Fibroblast of skin of abdomen (primary cell): ENCODE measurements at regions not wholly inside any gene's neighbourhood (a gene's known extent, or its start where the extent isn't known, plus 50 kb on each side); places are given as distances from the start of the nearest gene placed in this dataset.
"Not testable (repeated sequence)": the region's sequence is repeated elsewhere in the genome, so short reads cannot be mapped to it uniquely, and the experiment has no call there.

Experiments used
- DNase-seq: peaks from one replicate; pipeline ENCODE4 v3.0.0-alpha.2; 2013

DNA sequence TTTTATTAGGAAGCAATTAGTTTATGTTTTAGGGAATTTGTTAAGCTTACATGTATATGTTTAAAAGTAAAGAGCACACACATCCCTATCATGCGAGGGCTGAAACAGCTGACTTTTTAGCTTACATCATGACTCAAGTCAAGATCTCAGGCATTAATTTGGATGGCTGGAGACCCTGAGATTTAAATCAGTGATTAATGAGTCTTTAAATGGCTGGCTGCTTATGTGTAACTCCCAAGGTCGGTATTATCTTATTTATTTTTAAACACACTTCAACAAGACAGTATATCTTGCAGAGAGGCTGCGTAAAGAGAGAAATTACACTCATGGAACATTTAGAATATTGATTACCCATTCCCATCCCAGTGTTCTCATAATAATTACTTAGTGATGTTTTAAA, 169.4 kb downstream of the KBTBD8 start:
- no peak for DNase-seq

DNA sequence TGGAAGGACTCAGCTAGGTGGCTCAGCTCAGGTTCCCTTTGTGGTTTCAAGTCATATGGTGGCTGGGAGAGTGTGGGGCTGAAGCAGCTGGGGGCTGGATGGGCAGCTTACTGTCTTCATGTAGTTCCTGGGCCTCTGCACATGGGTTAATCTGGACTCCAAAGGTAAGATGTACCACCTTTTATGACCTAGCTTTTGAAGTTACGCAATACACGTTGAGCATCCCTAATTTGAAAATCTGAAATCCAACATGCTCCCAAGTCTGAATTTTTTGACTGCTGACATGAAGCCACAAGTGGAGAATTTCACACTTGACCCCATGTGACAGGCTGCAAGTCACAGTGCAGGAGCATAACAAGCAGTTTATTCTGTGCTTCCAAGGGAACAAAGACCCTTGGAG, 173.7 kb downstream of the KBTBD8 start:
- DNase-seq = no peak

DNA sequence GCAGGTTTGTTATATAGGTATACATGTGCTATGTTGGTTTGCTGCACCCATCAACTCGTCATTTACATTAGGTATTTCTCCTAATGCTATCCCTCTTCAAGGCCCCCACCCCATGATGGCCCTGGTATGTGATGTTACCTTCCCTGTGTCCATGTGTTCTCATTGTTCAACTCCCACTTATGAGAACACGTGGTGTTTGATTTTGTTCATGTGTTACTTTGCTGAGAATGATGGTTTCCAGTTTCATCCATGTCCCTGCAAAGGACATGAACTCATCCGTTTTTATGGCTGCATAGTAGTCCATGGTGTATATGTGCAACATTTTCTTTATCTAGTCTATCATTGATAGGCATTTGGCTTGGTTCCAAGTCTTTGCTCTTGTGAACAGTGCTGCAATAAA, 175.0 kb downstream of the KBTBD8 start:
- DNase-seq = not testable (repeated sequence)

DNA sequence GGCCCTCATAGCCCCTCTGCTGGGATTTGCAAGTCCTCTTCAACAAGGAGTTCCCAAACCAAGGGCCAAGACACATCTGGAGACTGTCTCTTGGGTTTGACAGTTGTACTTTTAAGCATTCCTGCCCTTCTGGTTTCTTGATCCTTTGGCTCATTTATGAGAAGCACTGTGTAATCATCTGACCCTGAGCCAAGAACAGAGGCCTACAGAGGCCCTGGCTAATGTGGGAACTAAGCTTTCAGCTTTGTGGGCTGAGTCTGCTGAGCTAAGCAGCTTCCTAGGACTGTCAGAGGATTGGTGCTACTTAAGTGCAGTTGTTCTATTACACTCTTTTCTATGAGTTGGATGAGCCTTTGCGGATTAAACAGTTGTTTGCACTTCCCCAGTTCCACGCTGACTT, 178.3 kb downstream of the KBTBD8 start:
- DNase-seq = no peak

DNA sequence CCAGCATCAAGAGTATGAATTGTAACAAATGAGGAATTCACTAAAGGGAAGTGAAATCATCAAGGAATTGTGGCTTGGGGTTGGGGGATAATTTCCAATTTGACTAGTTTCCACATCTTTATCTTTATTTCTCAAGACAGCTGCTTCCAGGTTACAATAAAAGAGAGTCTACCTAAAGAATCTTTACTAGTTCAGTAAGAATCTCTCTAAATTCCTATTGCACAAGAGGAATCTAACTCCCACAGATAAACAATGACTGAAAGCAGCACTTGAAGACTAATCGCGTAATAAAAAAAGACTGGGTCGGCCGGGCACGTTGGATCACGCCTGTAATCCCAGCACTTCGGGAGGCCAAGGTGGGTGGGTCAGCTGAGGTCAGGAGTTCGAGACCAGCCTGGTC, 194.4 kb downstream of the KBTBD8 start:
- no peak for DNase-seq

DNA sequence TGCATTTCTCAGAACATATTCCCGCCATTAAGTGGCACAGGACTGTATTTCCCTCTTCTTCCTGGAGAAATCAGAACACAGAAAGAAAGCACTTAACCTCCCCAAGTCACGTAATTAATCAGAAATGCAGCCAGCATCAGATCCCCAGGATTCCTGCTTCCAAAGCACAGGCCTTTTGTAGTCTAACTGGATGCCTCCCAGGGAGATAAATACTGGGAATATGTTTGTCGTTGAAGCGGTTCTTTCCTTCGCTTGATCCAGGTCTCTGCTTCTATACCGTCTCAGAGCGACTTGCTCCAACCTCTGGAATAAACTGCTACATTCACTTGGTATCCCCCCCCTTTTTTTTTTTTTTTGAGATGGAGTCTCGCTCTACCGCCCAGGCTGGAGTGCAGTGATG, 198.6 kb downstream of the KBTBD8 start:
- no peak for DNase-seq

DNA sequence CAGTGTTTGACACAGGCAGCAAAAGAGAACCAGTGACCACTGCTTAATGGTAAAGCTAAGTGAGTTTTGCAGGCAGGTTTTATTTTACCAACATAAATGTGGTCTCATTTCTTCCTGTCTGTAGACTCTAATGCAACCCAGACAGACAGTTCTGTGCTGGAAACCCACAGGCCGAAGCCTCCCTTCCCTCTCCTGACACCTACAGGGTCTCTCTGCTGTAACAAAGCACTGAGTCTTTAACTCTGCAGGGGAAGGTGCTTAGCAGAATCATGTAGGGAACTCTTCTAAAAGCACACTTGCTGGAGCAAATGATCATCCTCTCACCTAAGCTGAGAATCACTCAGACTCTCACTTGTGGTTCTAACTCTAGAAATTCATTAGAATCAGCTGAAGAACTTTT, 200.3 kb downstream of the KBTBD8 start:
- no peak for DNase-seq

DNA sequence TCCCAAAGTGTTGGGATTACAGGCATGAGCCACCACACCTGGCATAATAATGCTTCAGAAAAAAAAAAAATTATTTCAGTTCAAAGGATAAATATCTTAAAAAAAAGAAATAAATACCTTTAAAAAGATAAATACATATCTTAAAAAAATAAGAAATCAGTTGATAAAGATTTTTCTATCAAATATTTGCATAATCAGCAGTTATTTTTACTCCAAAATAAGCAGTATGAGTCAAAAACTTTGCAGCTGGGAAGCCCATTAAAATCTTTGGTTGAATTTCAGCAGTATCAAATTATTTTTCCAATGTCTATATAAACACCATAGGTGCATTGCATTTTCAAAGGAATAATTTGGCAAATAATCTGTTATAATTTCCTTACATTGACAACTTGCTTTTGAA, 202.5 kb downstream of the KBTBD8 start:
- DNase-seq = no peak

DNA sequence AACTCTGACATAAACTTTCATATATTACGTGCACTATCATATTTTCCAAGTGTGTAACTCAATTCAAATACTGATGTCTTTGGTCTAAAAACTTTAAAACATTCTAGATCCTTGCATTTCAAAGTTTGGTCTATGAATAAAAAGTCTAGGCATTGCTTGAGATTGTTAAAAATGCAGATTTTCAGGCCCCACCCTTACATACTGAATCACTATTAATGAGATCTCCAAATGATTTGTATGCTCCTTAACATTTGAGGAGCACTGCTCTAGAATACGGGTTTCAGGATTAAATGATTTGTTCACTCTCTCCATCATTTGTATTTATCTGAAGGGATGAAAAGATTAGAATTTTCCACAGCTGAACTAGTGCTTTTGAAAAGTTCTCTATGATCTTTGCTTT, 202.9 kb downstream of the KBTBD8 start:
- no peak for DNase-seq

DNA sequence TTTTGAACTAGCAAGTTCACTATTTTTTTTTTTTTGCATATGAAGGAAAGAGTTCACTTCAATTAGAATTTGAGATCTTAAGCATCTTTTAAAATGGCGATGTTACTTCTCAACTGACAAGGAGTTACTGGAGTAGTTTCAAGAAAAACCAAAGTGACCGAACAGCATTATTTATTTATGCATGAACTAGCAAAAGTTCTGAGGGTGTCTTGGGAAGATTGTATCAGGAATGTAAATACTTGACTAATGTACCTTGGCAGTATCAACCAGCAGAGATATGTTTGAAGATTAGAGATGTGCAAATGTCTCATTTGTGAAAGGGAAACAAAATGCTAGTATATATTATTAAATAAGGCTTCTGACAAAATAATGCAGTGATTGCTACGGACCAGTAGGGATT, 203.9 kb downstream of the KBTBD8 start:
- DNase-seq = no peak

DNA sequence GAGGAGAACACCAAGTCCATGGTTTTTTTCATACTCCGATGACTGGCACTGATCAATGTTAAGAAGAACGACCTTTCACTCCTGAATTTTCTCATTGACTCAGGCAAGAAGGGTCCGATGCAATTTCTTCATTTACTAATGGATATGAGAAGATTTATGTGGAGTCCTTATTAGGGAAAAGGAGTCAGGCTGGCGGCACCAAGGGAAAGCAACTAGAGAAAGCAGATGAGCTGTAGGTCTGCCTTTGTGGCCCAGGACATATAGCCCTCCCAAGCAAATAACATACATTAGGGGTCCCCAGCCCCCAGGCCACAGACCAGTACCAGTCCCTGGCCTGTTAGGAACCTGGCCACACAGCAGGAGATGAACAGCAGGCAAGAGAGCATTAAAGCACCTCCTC, 206.8 kb downstream of the KBTBD8 start:
- DNase-seq = no peak

DNA sequence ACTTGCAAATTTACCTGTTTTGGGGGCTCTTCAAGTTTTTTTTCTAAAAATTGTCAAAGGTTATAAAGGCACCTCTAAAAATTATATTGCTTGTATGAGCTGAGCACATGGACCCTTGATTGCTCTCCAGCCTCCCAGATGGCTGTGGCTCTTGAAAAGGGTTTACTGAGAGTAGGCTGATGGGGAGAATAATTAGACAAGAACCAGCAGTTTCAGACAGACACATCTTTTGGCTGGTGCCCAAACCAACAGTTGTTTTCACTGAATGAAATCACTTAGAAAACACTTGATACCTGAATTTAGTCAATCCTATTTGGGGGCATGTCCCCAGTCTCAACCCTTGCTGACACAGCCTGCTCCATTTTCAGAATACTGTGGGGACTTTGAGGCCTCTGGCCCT, 217.6 kb downstream of the KBTBD8 start:
- no peak for DNase-seq

DNA sequence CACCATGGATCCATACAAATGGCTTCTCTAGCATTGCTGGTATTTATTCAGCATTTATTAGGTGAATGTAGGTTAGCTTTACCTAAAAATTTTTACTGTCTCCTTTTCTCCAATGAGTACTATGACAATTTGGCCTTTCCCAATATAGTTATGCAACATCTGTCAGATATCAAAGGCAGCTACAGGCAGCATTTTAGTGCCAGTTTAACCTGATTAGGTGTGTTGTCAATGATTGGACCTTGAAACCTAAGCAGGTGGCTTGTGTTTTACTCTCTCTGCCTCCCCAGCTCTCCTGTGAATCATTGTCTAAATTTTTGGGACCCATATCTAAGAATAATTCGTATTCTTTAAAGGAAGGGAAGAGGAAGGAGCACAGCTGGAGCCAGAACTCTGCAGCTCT, 228.9 kb downstream of the KBTBD8 start:
- DNase-seq = no peak

DNA sequence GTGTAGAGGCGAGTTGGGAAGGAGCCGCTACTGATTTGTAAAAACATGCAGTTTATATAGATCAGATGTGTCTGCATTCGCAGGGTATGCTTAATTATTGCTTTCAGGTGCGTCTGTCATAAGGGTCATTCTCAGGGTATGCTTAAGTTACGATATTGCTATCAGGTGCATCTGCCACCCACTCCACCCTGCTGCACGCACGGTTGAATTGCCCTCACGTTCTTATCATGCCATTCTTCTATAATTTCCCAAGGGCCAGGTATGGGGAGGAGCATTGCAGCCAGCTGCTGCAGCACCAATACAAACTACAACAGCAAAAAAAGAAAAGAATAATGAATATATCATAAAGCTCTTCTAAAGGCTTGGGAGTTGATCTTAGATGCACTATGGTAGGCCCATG, 230.0 kb downstream of the KBTBD8 start:
- no peak for DNase-seq

DNA sequence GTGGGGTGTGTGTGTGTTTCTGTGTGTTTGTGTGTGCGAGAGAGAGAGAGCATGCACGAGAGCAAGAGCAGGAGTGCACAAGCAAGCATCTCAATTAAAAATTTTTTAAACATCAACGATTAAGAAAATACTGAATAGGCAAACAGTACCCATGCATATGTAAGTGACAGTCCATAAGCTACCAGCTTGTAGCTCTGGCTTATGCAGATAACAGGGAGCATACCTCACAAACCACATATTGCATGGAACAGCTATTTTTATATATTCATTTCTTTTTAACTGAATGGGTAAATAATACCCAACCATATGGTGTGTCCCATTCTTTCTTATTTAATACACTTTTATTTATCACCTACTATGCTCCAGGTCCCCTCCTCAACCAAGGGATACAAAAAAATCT, 234.5 kb downstream of the KBTBD8 start:
- DNase-seq = no peak

DNA sequence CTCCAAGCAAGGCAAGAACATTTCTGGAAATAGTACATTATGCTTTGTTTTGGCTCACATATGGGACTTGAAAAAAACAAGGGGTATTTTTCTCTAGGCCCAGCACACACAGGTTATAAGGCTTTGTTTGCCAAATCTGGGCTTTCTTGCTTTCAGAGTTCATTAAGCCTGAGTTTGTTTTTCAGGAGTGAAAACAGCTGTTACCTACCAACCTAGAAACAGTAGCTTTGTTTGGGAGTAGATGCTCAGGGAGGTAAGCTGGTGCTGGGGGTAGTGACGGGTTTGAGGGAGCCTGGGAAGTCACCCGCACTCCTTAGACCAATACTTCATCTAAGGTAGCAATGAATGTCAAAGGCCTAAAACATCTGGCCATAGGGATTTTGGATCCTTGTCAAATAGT, 241.2 kb downstream of the KBTBD8 start:
- no peak for DNase-seq

DNA sequence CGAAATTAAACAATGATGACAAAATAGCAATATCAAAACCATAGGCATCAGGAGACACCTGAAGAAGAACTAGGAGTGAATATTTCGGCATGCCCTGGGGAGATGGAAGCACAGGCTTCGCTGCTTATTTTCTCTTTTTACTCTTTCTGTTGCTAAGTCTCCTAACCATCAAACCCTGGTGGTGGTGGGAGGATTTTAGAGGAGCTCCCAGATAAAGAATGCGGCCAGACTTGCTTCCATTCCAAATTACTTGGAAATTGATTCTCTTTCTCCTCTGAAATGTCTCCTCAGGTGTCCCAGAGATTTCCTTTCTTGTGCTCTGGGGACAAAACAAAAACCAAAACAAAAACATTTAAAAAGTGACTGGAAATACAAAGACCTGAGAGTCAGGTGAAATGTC, 243.0 kb downstream of the KBTBD8 start:
- no peak for DNase-seq

DNA sequence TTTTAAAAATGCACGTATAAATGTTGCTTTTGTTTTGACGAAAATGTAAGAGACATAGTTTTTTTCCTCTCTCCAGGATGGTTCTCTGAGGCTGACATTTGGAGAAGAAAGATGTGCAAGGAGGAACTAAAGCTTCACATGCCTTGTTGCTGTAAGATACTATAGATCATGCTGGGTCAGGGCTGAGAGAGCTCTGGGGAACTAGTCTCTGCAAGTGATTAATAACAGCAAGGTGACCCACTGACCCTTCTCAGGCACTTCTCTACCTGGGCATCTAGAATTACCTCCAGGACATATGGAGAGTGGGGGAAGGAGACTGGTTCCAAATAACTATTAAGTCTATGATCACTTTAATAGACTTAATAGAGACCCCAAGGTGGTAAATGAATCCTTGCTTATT, 246.0 kb downstream of the KBTBD8 start:
- no peak for DNase-seq

DNA sequence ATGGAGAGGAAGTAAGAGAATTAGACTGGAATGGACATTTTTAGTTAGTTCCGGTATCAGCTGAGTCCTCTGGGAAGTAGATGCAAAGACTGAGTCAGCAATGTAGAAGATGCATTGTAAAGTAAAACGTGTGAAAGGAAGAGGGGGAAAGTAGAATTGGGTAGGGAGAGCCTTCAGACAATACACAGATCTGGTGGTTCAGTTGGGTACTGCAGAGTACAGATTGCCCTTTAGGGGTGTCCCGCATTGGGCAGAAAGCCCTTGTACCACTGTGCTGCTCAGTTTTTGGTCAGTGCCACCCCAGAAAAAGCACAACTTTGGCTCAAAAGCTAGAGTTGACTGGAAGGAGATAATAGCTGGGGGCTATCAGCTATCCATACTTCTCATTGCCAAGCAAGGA, 247.4 kb downstream of the KBTBD8 start:
- DNase-seq = no peak

DNA sequence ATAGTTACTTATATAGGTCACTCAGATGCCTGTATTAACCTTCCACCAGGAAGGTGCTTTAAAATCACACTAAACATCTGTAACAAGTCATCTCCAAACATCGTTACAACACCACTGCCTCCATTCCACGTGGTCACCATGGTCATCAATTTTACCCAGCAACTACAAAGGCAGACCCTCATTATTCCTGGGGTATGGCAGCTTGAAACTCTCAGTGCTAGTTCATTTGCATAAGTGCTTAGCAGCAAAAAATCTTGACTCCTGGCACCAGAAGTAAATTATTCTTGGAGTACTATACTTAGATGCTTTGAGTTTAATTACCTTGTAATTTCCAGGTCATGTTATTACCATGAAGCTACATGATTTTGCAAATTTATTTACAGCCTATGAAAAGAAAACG, 250.6 kb downstream of the KBTBD8 start:
- no peak for DNase-seq

DNA sequence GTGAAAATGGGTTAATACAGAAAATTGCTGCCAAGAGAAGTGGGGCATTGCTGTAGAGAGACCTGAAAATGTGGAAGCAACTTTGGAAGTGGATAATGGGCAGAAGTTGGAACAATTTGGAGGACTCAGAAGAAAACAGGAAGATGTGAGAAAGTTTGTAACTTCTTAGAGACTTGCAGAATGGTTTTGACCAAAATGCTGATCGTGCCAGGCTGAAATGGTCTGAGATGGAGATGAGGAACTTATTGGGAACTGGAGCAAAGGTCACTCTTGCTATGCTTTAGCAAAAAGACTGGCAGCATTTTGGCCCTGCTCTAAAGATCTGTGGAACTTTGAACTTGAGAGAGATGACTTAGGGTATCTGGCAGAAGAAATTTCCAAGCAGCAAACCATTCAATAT, 254.8 kb downstream of the KBTBD8 start:
- DNase-seq = not testable (repeated sequence)

DNA sequence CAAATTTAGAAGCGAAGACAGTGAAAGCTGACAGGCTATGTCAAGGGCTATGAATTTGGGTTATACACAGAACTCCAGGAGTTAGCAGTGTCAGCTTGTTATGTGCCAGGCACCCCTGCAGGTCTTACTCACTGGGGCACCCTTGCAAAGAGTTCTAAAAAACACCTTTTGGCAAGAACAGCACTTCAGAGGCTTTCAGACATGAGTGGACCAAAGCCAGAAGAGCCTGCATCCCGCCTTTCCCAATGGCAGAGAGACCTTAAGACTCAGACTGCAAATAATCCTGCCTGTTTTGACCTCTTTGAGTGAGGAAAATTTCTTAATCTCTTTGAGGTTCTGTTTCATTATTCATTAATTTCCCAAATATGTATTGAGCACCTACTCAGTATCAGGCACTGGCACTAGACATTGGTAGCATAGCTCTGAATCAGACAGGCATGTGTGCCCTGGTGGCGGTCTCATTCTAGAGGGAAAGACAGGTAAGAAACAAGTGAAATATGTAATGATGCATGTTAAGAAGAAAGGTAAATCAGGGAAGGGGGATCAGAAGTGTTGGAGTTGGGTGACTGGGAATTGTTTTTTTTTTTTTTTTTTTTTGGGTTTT, 280.0 kb downstream of the KBTBD8 start:
- no peak for DNase-seq

DNA sequence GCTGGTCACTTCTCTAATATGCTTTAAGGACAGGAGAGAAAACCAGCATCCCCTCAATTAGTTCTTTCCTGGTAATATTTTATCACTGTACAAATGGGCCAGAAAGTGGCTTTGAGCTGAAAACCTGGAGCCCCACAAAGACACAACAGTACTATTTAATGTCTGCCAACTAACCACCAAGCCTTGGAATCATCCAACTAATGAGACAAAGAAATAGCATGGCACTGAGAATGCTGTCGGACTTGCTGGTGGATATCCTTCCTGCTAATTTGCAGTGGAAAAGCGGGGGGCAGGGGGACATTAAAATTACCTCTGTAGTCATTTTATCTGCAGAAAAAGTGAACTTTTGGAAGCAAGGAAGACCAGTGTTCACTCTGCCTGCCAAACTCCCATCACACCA, 288.5 kb downstream of the KBTBD8 start:
- no peak for DNase-seq

DNA sequence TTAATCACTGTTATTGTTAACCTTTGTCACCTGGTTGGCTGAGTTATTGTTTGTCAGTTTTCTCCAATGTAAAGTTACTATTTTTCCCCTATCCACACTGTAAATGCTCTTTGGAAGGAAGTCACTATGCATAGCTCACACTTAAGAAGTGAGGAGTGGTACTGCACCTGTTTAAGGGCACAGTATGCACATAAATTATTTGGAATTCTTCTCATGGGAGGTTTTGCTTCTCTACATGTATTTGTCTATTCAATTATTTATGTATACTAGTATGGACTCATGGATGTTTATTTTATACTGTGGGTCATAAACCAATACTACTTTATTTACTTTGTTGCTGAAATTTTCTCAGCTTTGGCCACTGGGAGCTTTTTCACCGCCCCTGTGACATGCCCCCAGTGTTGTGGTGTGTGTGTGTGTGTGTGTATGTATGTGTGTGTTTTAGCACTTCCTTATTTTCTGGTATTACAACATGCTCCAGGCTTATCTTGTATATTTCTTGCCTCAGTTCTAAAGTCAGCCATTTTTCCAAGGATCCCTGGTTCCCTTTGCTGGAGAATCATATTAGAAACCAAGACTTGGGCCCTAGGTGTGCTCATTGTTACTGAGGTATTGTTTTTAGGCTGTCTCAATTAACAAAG, 290.5 kb downstream of the KBTBD8 start:
- DNase-seq = no peak

DNA sequence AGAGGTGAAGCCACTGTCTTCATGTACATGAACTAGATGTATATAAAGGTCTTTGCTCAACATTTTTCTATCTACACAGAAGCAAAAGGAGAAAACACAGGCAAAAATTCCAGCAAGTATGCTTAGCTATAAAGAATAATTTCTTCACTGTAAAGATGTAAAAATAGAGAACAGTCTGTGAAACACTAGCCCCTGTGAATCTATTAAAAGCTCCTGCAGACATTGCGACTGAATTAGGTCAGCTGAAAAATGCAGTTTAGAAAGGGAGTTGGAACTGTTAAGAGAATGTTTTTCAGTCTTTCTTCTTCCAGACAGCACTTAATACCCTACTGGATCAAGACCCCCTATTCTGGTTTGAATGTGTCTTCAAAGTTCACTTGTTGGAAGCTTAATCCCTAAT, 291.5 kb downstream of the KBTBD8 start:
- DNase-seq = no peak
